ENCODE measurements at regions not wholly inside any gene's neighbourhood (a gene's known extent, or its start where the extent isn't known, plus 50 kb on each side); places are given as distances from the start of the nearest gene placed in this dataset.

GRCh38 chr2:106034325-106034724 is 159.8 kb downstream of the UXS1 start:
- TF ChIP-seq CTCF (IDR thresholded peaks at IDR 0.05; ENCODE audit: low read depth, low read length, missing control alignments), result no peak

GRCh38 chr2:106032676-106033075 is 161.4 kb downstream of the UXS1 start:
- in situ Hi-C loops (cut with HindIII; ENCODE audit: low pct_ligation_motif_present, low sequenced_read_pairs), result no loop called here
- TF ChIP-seq CTCF (IDR thresholded peaks at IDR 0.05; ENCODE audit: low read depth, low read length, missing control alignments), result no peak
- Histone ChIP-seq H3K36me3 (replicated peaks) (no peaks in the 10 kb centered on the region), H3K27me3 (replicated peaks) (no peaks in the 10 kb centered on the region), H3K27ac (no peak overlapping the region), H3K4me3 (ENCODE audit: low read depth, low read length) (no peak overlapping the region)
- DNase-seq, result no peak

More at GRCh38 chr2:106034325-106034724, 159.8 kb downstream of the UXS1 start:
- in situ Hi-C loops (cut with HindIII; ENCODE audit: low pct_ligation_motif_present, low sequenced_read_pairs), result no loop called here
- H3K4me3 ChIP-seq (ENCODE audit: low read depth, low read length), result no peak overlapping the region
- DNase-seq, result no peak
- no peaks in the 10 kb centered on the region for H3K36me3 ChIP-seq (replicated peaks)
- H3K27ac ChIP-seq, result no peak overlapping the region
- no peaks in the 10 kb centered on the region for H3K27me3 ChIP-seq (replicated peaks)

GRCh38 chr2:106030287-106031268 is 163.5 kb downstream of the UXS1 start:
- Histone ChIP-seq H3K4me3 (ENCODE audit: low read depth, low read length) (no peak overlapping the region), H3K36me3 (replicated peaks) (no peaks in the 10 kb centered on the region), H3K27ac (no peak overlapping the region), H3K27me3 (replicated peaks) (no peaks in the 10 kb centered on the region)
- in situ Hi-C loops (cut with HindIII; ENCODE audit: low pct_ligation_motif_present, low sequenced_read_pairs), result no loop called here
- TF ChIP-seq CTCF (IDR thresholded peaks at IDR 0.05; ENCODE audit: low read depth, low read length, missing control alignments), result no peak
- DNase-seq, result peak; percentile 32

- no peak for DNase-seq
- H3K4me3 ChIP-seq (ENCODE audit: low read depth, low read length), result no peak overlapping the region
- no peak for TF ChIP-seq CTCF (IDR thresholded peaks at IDR 0.05; ENCODE audit: low read depth, low read length, missing control alignments)
- H3K27ac ChIP-seq, result no peak overlapping the region
- no peaks in the 10 kb centered on the region for H3K36me3 ChIP-seq (replicated peaks)
- in situ Hi-C loops (cut with HindIII; ENCODE audit: low pct_ligation_motif_present, low sequenced_read_pairs), result no loop called here
- H3K27me3 ChIP-seq (replicated peaks), result no peaks in the 10 kb centered on the region
Observed at GRCh38 chr2:106028192-106028591, 165.9 kb downstream of the UXS1 start.

DNA sequence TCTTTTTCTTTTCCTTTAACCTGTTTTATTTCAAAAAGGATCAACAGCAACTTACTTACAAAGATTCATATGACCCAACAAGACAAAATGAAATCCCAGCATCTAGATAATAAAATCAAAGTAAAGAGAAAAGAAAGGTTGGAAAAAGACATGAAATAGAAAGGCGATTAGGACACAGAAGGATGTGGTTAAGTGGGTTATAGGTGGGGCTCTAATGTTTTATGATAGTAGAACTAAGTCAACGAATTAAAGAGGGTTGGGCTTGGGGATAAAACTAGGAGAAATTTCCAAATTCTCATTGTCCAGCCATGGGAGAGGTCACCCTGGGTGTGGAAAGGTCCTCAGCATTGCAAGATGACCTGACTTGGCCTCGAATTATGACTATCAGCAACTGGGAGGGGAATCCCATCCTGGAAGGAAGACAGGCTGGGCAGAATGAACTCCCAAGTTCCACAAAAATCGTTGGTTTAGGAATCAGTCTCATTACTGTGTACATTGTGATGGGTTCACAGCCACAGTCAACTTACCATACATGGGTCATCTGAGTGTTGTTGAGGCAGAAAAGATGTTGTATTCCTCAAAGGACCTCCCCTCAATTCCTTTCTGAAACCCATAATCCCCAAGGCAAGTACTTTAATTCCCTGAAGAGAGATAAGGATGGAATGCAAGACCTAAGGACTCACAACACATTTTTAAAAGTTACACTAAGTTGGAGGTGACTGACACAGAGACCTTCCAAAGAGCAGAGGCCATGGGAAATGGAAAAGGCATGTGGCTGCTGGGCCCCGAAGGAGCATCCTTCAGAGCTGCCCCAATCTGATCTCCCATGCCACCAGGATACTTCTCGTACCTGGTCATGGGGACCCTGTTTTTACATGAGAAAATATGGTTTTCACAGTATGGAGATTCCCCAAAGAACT is 167.6 kb downstream of the UXS1 start:
- Histone ChIP-seq H3K27ac (no peak overlapping the region), H3K4me3 (ENCODE audit: low read depth, low read length) (no peak overlapping the region), H3K36me3 (replicated peaks) (no peaks in the 10 kb centered on the region), H3K27me3 (replicated peaks) (no peaks in the 10 kb centered on the region)
- in situ Hi-C loops (cut with HindIII; ENCODE audit: low pct_ligation_motif_present, low sequenced_read_pairs), result no loop called here
- no peak for DNase-seq
- no peak for TF ChIP-seq CTCF (IDR thresholded peaks at IDR 0.05; ENCODE audit: low read depth, low read length, missing control alignments)
